Stomach (tissue), 4 donors: ENCODE measurements at regions not wholly inside any gene's neighbourhood (a gene's known extent, or its start where the extent isn't known, plus 50 kb on each side); places are given as distances from the start of the nearest gene placed in this dataset.
"Not testable (repeated sequence)": the region's sequence is repeated elsewhere in the genome, so short reads cannot be mapped to it uniquely, and the experiment has no call there.

Experiments used
- CTCF ChIP-seq, 7 experiments: fragments of 450-650 bp in 4 of 7; fragments of 200-600 bp in 3 of 7; sonication (generic) in 3 of 7; IDR thresholded peaks; one replicate each; pipeline ENCODE4 v1.5.1; 2016 to 2019; ENCODE audit warnings: antibody characterized with exemption in 7 of 7, control low read depth in 2 of 7, mild to moderate bottlenecking in 1 of 7
- EP300 ChIP-seq: sonication (generic); formaldehyde crosslinking; IDR thresholded peaks from one replicate; pipeline ENCODE4 v1.6.1; 2017; ENCODE audit warnings: antibody characterized with exemption
- POLR2A ChIP-seq, 4 donors: fragments of 450-650 bp; IDR thresholded peaks; one replicate each; pipeline ENCODE4 v1.6.1; 2016; ENCODE audit warnings: antibody characterized with exemption in 4 of 4, control low read depth in 2 of 4, mild to moderate bottlenecking in 1 of 4, moderate library complexity in 1 of 4
- POLR2AphosphoS5 ChIP-seq, 3 donors: sonication (generic); formaldehyde crosslinking; IDR thresholded peaks; one replicate each; pipeline ENCODE4 v1.6.1; 2016; ENCODE audit warnings: antibody characterized with exemption in 3 of 3

GRCh38 chr10:84650628-84651027 is 322.2 kb downstream of the CCSER2 start:
- TF ChIP-seq CTCF (IDR thresholded peaks at IDR 0.05); POLR2AphosphoS5 (IDR thresholded peaks at IDR 0.05); POLR2A (IDR thresholded peaks at IDR 0.05); EP300: not testable (repeated sequence)
